Retinal pigment epithelial cell (primary cell): ENCODE measurements at regions not wholly inside any gene's neighbourhood (a gene's known extent, or its start where the extent isn't known, plus 50 kb on each side); places are given as distances from the start of the nearest gene placed in this dataset.
A peak's percentile ranks its signal among the peaks of the same experiment; 100 is the strongest.

ENCODE experiments used
- DNase-seq: peaks from one replicate; pipeline ENCODE4 v3.0.0-alpha.2; 2010; ENCODE audit warnings: low read depth
- H3K4me3 ChIP-seq: 2 replicates; pipeline ENCODE4 v1.5.1; 2011; ENCODE audit warnings: mild to moderate bottlenecking, low read length, control low read depth, moderate library complexity
- TF ChIP-seq, protein P1 (sequence below): conservative IDR thresholded peaks from 2 replicates; pipeline ENCODE4 v1.5.1; 2011; ENCODE audit warnings: low read depth, low read length, control low read depth, inconsistent platforms

DNA sequence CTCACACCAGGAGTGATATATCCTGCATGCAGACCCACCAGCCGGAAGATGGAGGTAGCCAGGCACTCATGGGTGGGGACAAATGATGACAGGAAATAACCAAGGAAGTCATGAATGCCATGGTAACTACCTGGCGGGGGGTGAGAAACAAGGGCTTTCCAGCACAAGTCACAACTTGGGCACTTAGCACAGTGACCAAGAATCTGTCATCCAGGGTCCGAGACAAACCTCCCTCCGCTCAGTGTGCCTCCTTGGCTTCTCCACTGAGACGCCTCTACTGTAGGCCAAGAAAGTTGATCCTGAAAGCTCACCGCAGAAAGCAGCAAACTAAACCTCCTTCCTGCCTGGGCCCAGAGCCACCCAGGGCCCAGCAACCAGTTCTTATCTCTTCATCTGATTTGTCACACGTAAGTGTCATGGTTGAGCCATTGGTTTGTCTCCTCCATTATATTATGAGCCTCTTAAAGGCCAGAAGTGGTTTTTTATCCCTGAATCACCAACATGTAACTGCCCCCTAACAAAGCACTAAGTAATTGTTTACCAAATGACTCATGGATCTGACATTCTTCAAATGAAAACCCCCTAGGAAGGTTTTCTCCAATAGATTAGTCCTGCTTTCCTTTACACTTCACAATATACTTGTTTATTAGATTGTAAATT, 84.3 kb upstream of the TAB2 start:
- DNase-seq: peak; percentile 82
- TF ChIP-seq, protein P1, sequence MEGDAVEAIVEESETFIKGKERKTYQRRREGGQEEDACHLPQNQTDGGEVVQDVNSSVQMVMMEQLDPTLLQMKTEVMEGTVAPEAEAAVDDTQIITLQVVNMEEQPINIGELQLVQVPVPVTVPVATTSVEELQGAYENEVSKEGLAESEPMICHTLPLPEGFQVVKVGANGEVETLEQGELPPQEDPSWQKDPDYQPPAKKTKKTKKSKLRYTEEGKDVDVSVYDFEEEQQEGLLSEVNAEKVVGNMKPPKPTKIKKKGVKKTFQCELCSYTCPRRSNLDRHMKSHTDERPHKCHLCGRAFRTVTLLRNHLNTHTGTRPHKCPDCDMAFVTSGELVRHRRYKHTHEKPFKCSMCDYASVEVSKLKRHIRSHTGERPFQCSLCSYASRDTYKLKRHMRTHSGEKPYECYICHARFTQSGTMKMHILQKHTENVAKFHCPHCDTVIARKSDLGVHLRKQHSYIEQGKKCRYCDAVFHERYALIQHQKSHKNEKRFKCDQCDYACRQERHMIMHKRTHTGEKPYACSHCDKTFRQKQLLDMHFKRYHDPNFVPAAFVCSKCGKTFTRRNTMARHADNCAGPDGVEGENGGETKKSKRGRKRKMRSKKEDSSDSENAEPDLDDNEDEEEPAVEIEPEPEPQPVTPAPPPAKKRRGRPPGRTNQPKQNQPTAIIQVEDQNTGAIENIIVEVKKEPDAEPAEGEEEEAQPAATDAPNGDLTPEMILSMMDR: no peak
- H3K4me3 ChIP-seq: no peak overlapping the region

GRCh38 chr6:149234051-149234962, 83.2 kb upstream of the TAB2 start:
- no peak overlapping the region for H3K4me3 ChIP-seq
- no peak for DNase-seq
- TF ChIP-seq, protein P1: no peak

- DNase-seq: peak; percentile 70
- TF ChIP-seq, protein P1: no peak
- no peak overlapping the region for H3K4me3 ChIP-seq
Observed at GRCh38 chr6:149235130-149235561, 82.4 kb upstream of the TAB2 start.

DNA sequence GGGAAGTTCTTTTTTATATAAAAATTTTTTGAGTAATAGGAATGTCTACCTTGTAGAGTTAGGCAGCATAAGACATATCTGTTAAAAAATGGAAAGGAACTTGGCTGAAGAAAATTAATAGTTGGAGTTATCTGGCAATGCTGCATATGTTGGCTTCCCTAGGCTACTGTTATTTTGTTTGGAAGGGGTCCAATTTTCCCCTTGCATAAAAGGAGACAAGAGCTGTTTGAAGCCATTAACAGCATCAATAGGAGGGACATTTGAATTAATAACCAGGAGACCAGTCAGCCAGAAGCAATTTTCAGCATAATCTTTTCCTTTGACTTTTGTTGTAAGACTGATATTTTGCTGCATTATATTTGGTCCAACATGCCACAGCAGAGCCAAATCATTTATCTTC, 80.9 kb upstream of the TAB2 start:
- no peak overlapping the region for H3K4me3 ChIP-seq
- TF ChIP-seq, protein P1: no peak
- DNase-seq: peak; percentile 54

GRCh38 chr6:149237464-149237863, 80.0 kb upstream of the TAB2 start:
- TF ChIP-seq, protein P1: no peak
- no peak for DNase-seq
- H3K4me3 ChIP-seq: no peak overlapping the region

DNA sequence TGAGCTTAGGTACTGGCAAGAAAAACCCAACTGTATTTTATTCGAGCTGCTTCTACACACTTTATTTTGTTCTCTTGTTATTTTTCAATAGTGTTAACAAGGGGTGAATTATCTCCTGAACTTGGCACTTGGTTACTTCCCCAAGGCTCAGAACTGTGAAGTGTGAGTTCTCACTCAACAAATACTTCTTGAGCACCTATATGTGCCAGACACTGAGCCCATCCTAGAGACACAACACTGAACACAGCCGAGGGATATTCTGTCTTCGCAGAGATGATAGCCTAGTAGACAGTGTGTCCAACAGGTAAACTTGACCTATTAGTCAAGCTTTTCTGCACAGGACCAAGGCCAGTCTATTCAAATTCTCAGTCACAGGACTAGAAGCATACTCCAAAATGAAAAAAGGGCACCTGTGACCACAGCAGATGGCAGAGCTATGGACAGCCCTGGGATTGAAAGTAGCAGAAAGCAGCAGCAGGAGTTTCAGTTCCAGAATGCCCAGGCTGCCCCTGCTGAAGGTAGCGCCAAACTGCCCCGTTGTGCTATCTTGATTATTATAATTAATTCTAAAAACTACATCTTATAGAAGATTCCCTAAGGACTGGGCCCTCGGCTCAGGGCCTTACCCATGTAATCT, 77.8 kb upstream of the TAB2 start:
- TF ChIP-seq, protein P1: no peak
- no peak for DNase-seq

More for the DNA sequence above, 77.8 kb upstream of the TAB2 start:
- H3K4me3 ChIP-seq: no peak overlapping the region
